Loucy (cell line): ENCODE measurements at regions not wholly inside any gene's neighbourhood (a gene's known extent, or its start where the extent isn't known, plus 50 kb on each side); places are given as distances from the start of the nearest gene placed in this dataset.

ENCODE experiments used
- H2AFZ ChIP-seq: fragments of 200-600 bp; sonication (generic); 2 replicates; pipeline ENCODE4 v1.6.0; 2016; ENCODE audit warnings: antibody characterized with exemption, mild to moderate bottlenecking, low read length, moderate library complexity
- H3F3A ChIP-seq: fragments of 200-600 bp; 2 replicates; pipeline ENCODE4 v1.6.0; 2016; ENCODE audit warnings: antibody characterized with exemption, low read depth, mild to moderate bottlenecking
- H3K27me3 ChIP-seq: fragments of 200-600 bp; sonication (generic); 2 replicates; pipeline ENCODE4 v1.6.1; 2014; ENCODE audit warnings: low read length, mild to moderate bottlenecking; ENCODE audit not compliant: insufficient read depth, poor library complexity, severe bottlenecking
- H3K36me3 ChIP-seq: fragments of 200-600 bp; sonication (generic); 2 replicates; pipeline ENCODE4 v1.6.1; 2016; ENCODE audit warnings: low read length; ENCODE audit not compliant: insufficient read depth
- H3K4me1 ChIP-seq: fragments of 200-600 bp; sonication (generic); 2 replicates; pipeline ENCODE4 v1.5.1; 2014; ENCODE audit warnings: low read length, mild to moderate bottlenecking; ENCODE audit not compliant: insufficient read depth, poor library complexity, severe bottlenecking
- H3K4me2 ChIP-seq: fragments of 200-600 bp; sonication (generic); 2 replicates; pipeline ENCODE4 v1.6.0; 2014; ENCODE audit warnings: antibody characterized with exemption, low read length, low read depth, mild to moderate bottlenecking; ENCODE audit not compliant: poor library complexity, severe bottlenecking
- H3K4me3 ChIP-seq: fragments of 200-600 bp; sonication (generic); 2 replicates; pipeline ENCODE4 v1.5.1; 2014; ENCODE audit warnings: low read length, mild to moderate bottlenecking, mixed read lengths; ENCODE audit not compliant: poor library complexity, severe bottlenecking
- H3K79me2 ChIP-seq: fragments of 200-600 bp; sonication (generic); 2 replicates; pipeline ENCODE4 v1.6.1; 2014; ENCODE audit warnings: low read length; ENCODE audit not compliant: insufficient read depth
- H3K9ac ChIP-seq: fragments of 200-600 bp; sonication (generic); 2 replicates; pipeline ENCODE4 v1.6.0; 2014; ENCODE audit warnings: mild to moderate bottlenecking, low read depth, low read length, moderate library complexity; ENCODE audit not compliant: poor library complexity, severe bottlenecking
- H3K9me2 ChIP-seq: fragments of 200-600 bp; sonication (generic); replicated peaks from 2 replicates; pipeline ENCODE4 v1.6.1; 2016; ENCODE audit warnings: low read depth, low read length, mixed read lengths
- H3K9me3 ChIP-seq: fragments of 200-600 bp; sonication (generic); 2 replicates; pipeline ENCODE4 v1.6.1; 2014; ENCODE audit warnings: mild to moderate bottlenecking, antibody characterized with exemption, low read length, low read depth; ENCODE audit not compliant: insufficient read depth
- H4K20me1 ChIP-seq: fragments of 200-600 bp; sonication (generic); 2 replicates; pipeline ENCODE4 v1.6.0; 2014; ENCODE audit warnings: antibody characterized with exemption, low read length, mild to moderate bottlenecking; ENCODE audit not compliant: insufficient read depth, poor library complexity, severe bottlenecking
- CTCF ChIP-seq: fragments of 200-600 bp; sonication (generic); conservative IDR thresholded peaks from 2 replicates; pipeline ENCODE4 v1.5.1; 2014; ENCODE audit warnings: mild to moderate bottlenecking, antibody characterized with exemption, low read length
- EZH2phosphoT487 ChIP-seq: fragments of 200-600 bp; IDR thresholded peaks from 2 replicates; pipeline ENCODE4 v1.6.1; 2018; ENCODE audit warnings: antibody characterized with exemption, mild to moderate bottlenecking, moderate library complexity, borderline replicate concordance

- Histone ChIP-seq H3F3A (no peaks in the 10 kb centered on the region), H3K9me2 (no peaks in the 10 kb centered on the region), H2AFZ (no peak overlapping the region), H3K4me1 (no peaks in the 10 kb centered on the region), H3K27me3 (no peaks in the 10 kb centered on the region), H4K20me1 (no peaks in the 10 kb centered on the region), H3K79me2 (no peaks in the 10 kb centered on the region), H3K9ac (no peak overlapping the region), H3K4me3 (no peak overlapping the region), H3K36me3 (no peaks in the 10 kb centered on the region), H3K9me3 (no peaks in the 10 kb centered on the region; the same call in 1 of the 2 replicates), H3K4me2 (no peak overlapping the region)
- TF ChIP-seq EZH2phosphoT487 (no peak), CTCF (no peak)
Observed at GRCh38 chr13:97555034-97555433, 121.1 kb downstream of the RAP2A start.

- H3K9ac ChIP-seq: no peak overlapping the region
- H3K4me2 ChIP-seq: no peak overlapping the region
- H3F3A ChIP-seq: no peaks in the 10 kb centered on the region
- no peaks in the 10 kb centered on the region for H3K4me1 ChIP-seq
- H3K9me3 ChIP-seq: no peaks in the 10 kb centered on the region; the same call in 1 of the 2 replicates
- H3K9me2 ChIP-seq: no peaks in the 10 kb centered on the region
- no peaks in the 10 kb centered on the region for H3K79me2 ChIP-seq
- H4K20me1 ChIP-seq: no peaks in the 10 kb centered on the region
- no peaks in the 10 kb centered on the region for H3K36me3 ChIP-seq
- TF ChIP-seq EZH2phosphoT487: no peak
- no peak for TF ChIP-seq CTCF
- no peak overlapping the region for H2AFZ ChIP-seq
- H3K27me3 ChIP-seq: no peaks in the 10 kb centered on the region
- H3K4me3 ChIP-seq: no peak overlapping the region
Observed at GRCh38 chr13:97559030-97559429, 125.1 kb downstream of the RAP2A start.

- no peak overlapping the region for H3K4me3 ChIP-seq
- no peaks in the 10 kb centered on the region; the same call in 1 of the 2 replicates for H3K9me3 ChIP-seq
- H3K4me2 ChIP-seq: no peak overlapping the region
- H3K4me1 ChIP-seq: no peaks in the 10 kb centered on the region
- H3K9me2 ChIP-seq: no peaks in the 10 kb centered on the region
- no peaks in the 10 kb centered on the region for H4K20me1 ChIP-seq
- no peaks in the 10 kb centered on the region for H3F3A ChIP-seq
- H3K36me3 ChIP-seq: no peaks in the 10 kb centered on the region
- no peaks in the 10 kb centered on the region for H3K79me2 ChIP-seq
- no peaks in the 10 kb centered on the region for H3K27me3 ChIP-seq
- H3K9ac ChIP-seq: no peak overlapping the region
- no peak overlapping the region for H2AFZ ChIP-seq
- TF ChIP-seq EZH2phosphoT487: no peak
- no peak for TF ChIP-seq CTCF
Observed at GRCh38 chr13:97559981-97560380, 126.0 kb downstream of the RAP2A start.
